Upper lobe of left lung (tissue), 4 donors: ENCODE measurements at regions not wholly inside any gene's neighbourhood (a gene's known extent, or its start where the extent isn't known, plus 50 kb on each side); places are given as distances from the start of the nearest gene placed in this dataset.

Source experiments
- EP300 ChIP-seq, 4 donors: sonication (generic); formaldehyde crosslinking; IDR thresholded peaks; one replicate each; pipeline ENCODE4 v1.5.1; 2017; ENCODE audit warnings: antibody characterized with exemption in 4 of 4, control low read depth in 2 of 4
- POLR2A ChIP-seq, 4 donors: fragments of 450-650 bp; IDR thresholded peaks; one replicate each; pipeline ENCODE4 v1.5.1; 2016 to 2017; ENCODE audit warnings: antibody characterized with exemption in 4 of 4, mild to moderate bottlenecking in 2 of 4
- TF ChIP-seq, protein P1 (sequence below), 6 experiments: fragments of 450-650 bp in 4 of 6; fragments of 200-600 bp in 2 of 6; sonication (generic) in 2 of 6; IDR thresholded peaks; one replicate each; pipeline ENCODE4 v1.5.1; 2016 to 2019; ENCODE audit warnings: antibody characterized with exemption in 6 of 6

DNA sequence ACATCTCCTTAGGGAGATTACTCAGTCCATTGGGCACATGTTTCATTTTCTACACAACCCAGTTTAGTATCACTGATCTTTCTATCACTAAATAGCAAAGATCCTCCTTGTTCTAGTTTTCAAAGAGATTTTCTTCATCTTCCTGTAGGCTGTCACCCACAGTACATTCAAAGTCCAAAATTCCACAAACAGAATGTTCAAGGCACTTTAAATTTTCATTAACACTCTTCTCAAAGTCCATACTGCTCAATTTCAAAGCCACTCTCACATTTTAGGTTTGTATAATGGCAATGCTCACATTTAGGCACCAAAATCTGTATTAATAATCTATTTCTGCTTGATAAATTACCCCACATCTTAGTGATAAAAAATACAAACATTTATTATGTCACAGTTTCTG, 152.8 kb downstream of the FSIP2 start:
- TF ChIP-seq POLR2A (IDR thresholded peaks at IDR 0.05): no peak
- no peak for TF ChIP-seq EP300 (IDR thresholded peaks at IDR 0.05)
- TF ChIP-seq, protein P1, sequence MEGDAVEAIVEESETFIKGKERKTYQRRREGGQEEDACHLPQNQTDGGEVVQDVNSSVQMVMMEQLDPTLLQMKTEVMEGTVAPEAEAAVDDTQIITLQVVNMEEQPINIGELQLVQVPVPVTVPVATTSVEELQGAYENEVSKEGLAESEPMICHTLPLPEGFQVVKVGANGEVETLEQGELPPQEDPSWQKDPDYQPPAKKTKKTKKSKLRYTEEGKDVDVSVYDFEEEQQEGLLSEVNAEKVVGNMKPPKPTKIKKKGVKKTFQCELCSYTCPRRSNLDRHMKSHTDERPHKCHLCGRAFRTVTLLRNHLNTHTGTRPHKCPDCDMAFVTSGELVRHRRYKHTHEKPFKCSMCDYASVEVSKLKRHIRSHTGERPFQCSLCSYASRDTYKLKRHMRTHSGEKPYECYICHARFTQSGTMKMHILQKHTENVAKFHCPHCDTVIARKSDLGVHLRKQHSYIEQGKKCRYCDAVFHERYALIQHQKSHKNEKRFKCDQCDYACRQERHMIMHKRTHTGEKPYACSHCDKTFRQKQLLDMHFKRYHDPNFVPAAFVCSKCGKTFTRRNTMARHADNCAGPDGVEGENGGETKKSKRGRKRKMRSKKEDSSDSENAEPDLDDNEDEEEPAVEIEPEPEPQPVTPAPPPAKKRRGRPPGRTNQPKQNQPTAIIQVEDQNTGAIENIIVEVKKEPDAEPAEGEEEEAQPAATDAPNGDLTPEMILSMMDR (IDR thresholded peaks at IDR 0.05): no peak
